ENCODE measurements at regions not wholly inside any gene's neighbourhood (a gene's known extent, or its start where the extent isn't known, plus 50 kb on each side); places are given as distances from the start of the nearest gene placed in this dataset.

GRCh38 chr18:46315161-46315560 is 211.0 kb downstream of the HAUS1 start:
- H3K27me3 ChIP-seq, result peaks cover 4% of the 10 kb centered on the region
- no peak for DNase-seq (ENCODE audit: low spot score)
- H3K4me3 ChIP-seq, result no peak overlapping the region
- no peaks in the 10 kb centered on the region for H3K4me1 ChIP-seq (ENCODE audit: insufficient read depth)
- H4K20me1 ChIP-seq (ENCODE audit: insufficient read depth, poor library complexity, severe bottlenecking), result no peaks in the 10 kb centered on the region
- no peak overlapping the region for H3K4me2 ChIP-seq
- WGBS (ENCODE audit: low lambda C conversion rate, missing lambda C conversion rate), result 85% methylated on average over 2 of the region's 2 CpGs
- H3K79me2 ChIP-seq, result no peaks in the 10 kb centered on the region
- H3K36me3 ChIP-seq (replicated peaks; ENCODE audit: insufficient read depth, low read depth), result no peaks in the 10 kb centered on the region
- H3K27ac ChIP-seq, result no peak overlapping the region
- no peak overlapping the region for H2AFZ ChIP-seq
- no peaks in the 10 kb centered on the region for H3K9me2 ChIP-seq (replicated peaks; ENCODE audit: insufficient read depth)
- TF ChIP-seq EZH2 (IDR thresholded peaks at IDR 0.05; ENCODE audit: borderline replicate concordance) (no peak), EZH2phosphoT487 (IDR thresholded peaks at IDR 0.05; ENCODE audit: low read depth, severe bottlenecking, unreplicated experiment) (no peak), CTCF (IDR thresholded peaks at IDR 0.05; ENCODE audit: poor library complexity) (no peak)
- no peaks in the 10 kb centered on the region for H3K9me3 ChIP-seq (ENCODE audit: low read depth)

GRCh38 chr18:46318356-46318755 is 214.2 kb downstream of the HAUS1 start:
- Histone ChIP-seq H3K79me2 (no peaks in the 10 kb centered on the region), H3K9me3 (ENCODE audit: low read depth) (no peaks in the 10 kb centered on the region), H3K9me2 (replicated peaks; ENCODE audit: insufficient read depth) (no peaks in the 10 kb centered on the region), H2AFZ (no peak overlapping the region), H3K4me2 (no peak overlapping the region), H3K36me3 (replicated peaks; ENCODE audit: insufficient read depth, low read depth) (no peaks in the 10 kb centered on the region), H3K27ac (no peak overlapping the region), H3K27me3 (peaks cover 4% of the 10 kb centered on the region), H3K4me3 (no peak overlapping the region), H4K20me1 (ENCODE audit: insufficient read depth, poor library complexity, severe bottlenecking) (no peaks in the 10 kb centered on the region), H3K4me1 (ENCODE audit: insufficient read depth) (no peaks in the 10 kb centered on the region)
- TF ChIP-seq CTCF (IDR thresholded peaks at IDR 0.05; ENCODE audit: poor library complexity) (no peak), EZH2 (IDR thresholded peaks at IDR 0.05; ENCODE audit: borderline replicate concordance) (no peak), EZH2phosphoT487 (IDR thresholded peaks at IDR 0.05; ENCODE audit: low read depth, severe bottlenecking, unreplicated experiment) (no peak)
- 92% methylated on average over 5 of the region's 5 CpGs for WGBS (ENCODE audit: low lambda C conversion rate, missing lambda C conversion rate)
- no peak for DNase-seq (ENCODE audit: low spot score)

- Histone ChIP-seq H3K4me2 (no peak overlapping the region), H3K27ac (no peak overlapping the region), H3K9me3 (ENCODE audit: low read depth) (no peaks in the 10 kb centered on the region), H3K4me3 (no peak overlapping the region), H3K79me2 (no peaks in the 10 kb centered on the region), H4K20me1 (ENCODE audit: insufficient read depth, poor library complexity, severe bottlenecking) (no peaks in the 10 kb centered on the region), H3K4me1 (ENCODE audit: insufficient read depth) (no peaks in the 10 kb centered on the region), H3K9me2 (replicated peaks; ENCODE audit: insufficient read depth) (no peaks in the 10 kb centered on the region), H3K36me3 (replicated peaks; ENCODE audit: insufficient read depth, low read depth) (no peaks in the 10 kb centered on the region), H2AFZ (no peak overlapping the region), H3K27me3 (peaks cover 4% of the 10 kb centered on the region)
- 81% methylated on average over 1 of the region's 1 CpG for WGBS (ENCODE audit: low lambda C conversion rate, missing lambda C conversion rate)
- no peak for DNase-seq (ENCODE audit: low spot score)
- TF ChIP-seq CTCF (IDR thresholded peaks at IDR 0.05; ENCODE audit: poor library complexity) (no peak), EZH2 (IDR thresholded peaks at IDR 0.05; ENCODE audit: borderline replicate concordance) (no peak), EZH2phosphoT487 (IDR thresholded peaks at IDR 0.05; ENCODE audit: low read depth, severe bottlenecking, unreplicated experiment) (no peak)
These were observed 215.6 kb downstream of the HAUS1 start for GRCh38 chr18:46319783-46320182.

- no peak overlapping the region for H3K4me3 ChIP-seq
- no peak overlapping the region for H3K27ac ChIP-seq
- H3K9me3 ChIP-seq (ENCODE audit: low read depth), result no peaks in the 10 kb centered on the region
- 78% methylated on average over 4 of the region's 4 CpGs for WGBS (ENCODE audit: low lambda C conversion rate, missing lambda C conversion rate)
- H3K4me2 ChIP-seq, result no peak overlapping the region
- no peaks in the 10 kb centered on the region for H3K4me1 ChIP-seq (ENCODE audit: insufficient read depth)
- no peak for DNase-seq (ENCODE audit: low spot score)
- no peaks in the 10 kb centered on the region for H3K9me2 ChIP-seq (replicated peaks; ENCODE audit: insufficient read depth)
- no peak for TF ChIP-seq EZH2 (IDR thresholded peaks at IDR 0.05; ENCODE audit: borderline replicate concordance)
- TF ChIP-seq CTCF (IDR thresholded peaks at IDR 0.05; ENCODE audit: poor library complexity), result no peak
- TF ChIP-seq EZH2phosphoT487 (IDR thresholded peaks at IDR 0.05; ENCODE audit: low read depth, severe bottlenecking, unreplicated experiment), result no peak
- no peak overlapping the region for H2AFZ ChIP-seq
- no peaks in the 10 kb centered on the region for H3K36me3 ChIP-seq (replicated peaks; ENCODE audit: insufficient read depth, low read depth)
- H3K79me2 ChIP-seq, result no peaks in the 10 kb centered on the region
- H4K20me1 ChIP-seq (ENCODE audit: insufficient read depth, poor library complexity, severe bottlenecking), result no peaks in the 10 kb centered on the region
- H3K27me3 ChIP-seq, result peaks cover 4% of the 10 kb centered on the region
These were observed 216.1 kb downstream of the HAUS1 start for GRCh38 chr18:46320297-46320696.

Data from hepatocyte (in vitro differentiated cells).